ENCODE measurements at regions not wholly inside any gene's neighbourhood (a gene's known extent, or its start where the extent isn't known, plus 50 kb on each side); places are given as distances from the start of the nearest gene placed in this dataset.
"Not testable (repeated sequence)": the region's sequence is repeated elsewhere in the genome, so short reads cannot be mapped to it uniquely, and the experiment has no call there.

DNA sequence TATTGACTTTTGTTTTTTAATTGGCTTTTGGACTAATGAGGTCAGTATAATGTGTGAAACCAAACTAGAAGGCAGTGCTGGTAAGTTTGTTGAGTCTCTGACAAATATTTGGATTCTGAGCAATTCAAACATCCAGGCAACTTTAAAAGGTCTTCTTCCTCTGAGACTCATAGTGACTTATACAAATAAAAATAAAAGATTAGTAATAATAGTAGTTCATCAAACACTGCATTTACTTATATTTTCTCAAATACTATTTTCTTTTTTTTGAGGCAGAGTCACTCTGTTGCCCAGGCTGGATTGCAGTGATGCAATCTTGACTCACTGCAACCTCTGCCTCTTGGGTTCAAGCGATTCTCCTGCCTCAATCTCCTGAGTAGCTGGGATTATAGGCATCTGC lies 337.9 kb downstream of the DAD1 start:
- DNase-seq (ENCODE audit: low read depth), result peak; percentile 16

DNA sequence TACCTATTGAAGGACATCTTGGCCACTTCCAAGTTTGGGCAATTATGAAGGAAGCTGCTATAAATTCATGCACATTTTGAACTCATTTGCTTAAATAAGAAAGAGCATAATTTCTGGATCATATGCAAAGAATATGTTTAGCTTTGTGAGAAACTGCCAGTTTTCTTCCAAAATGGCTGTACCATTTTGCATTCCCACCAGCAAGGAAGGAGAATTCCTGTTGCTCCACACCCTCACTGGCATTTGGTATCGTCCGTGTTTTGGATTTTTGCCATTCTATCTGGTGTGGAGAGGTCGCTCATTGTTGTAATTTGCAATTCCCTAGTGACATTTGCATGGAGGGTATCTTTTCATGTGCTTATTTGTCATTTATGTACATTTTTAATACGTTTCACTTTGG lies 339.3 kb downstream of the DAD1 start:
- DNase-seq (ENCODE audit: low read depth), result no peak

- no peak for DNase-seq (ENCODE audit: low read depth)
These were observed 344.9 kb downstream of the DAD1 start for GRCh38 chr14:22243971-22244581.

DNA sequence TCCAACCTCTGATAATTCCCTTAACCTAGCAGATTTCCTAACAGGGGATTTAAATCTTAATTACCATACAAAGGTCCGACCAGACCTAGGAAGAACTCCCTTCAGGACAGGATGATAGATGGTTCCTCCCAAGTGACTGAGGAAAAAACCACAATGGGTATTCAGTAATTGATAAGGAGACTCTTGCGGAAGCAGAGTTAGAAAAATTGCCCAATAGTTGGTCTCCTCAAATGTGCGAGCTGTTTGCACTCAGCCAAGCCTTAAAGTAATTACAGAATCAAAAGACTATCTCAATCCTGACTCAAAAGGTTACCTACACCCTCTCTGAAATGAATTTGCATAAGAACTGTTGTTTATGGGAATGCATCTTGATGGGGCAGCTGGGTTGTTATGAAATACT lies 350.7 kb downstream of the DAD1 start:
- DNase-seq (ENCODE audit: low read depth), result not testable (repeated sequence)

- no peak for DNase-seq (ENCODE audit: low read depth)
These were observed 355.6 kb downstream of the DAD1 start for GRCh38 chr14:22233377-22233776.

GRCh38 chr14:22232933-22233332 lies 356.1 kb downstream of the DAD1 start:
- no peak for DNase-seq (ENCODE audit: low read depth)

DNA sequence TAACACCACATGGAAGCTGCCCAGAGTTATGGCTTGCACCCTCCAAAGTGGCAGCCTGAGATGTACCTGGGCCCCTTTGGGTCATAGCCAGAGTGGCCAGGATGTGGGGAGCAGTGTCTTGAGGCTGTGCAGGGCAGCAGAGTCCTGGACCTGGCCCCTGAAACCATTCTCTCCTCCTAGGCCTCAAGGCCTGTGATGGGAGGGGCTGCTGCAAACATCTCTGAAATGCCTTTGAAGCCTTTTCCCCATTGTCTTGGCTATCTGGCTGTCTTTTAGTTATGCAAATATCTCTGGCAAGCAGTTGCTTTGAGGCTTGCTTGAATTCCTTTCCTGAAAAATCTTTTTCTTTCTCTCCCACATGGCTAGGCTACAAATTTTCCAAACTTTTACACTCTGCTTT lies 356.5 kb downstream of the DAD1 start:
- DNase-seq (ENCODE audit: low read depth), result no peak

GRCh38 chr14:22231018-22231417 lies 358.0 kb downstream of the DAD1 start:
- DNase-seq (ENCODE audit: low read depth), result no peak

GRCh38 chr14:22230517-22230916 lies 358.5 kb downstream of the DAD1 start:
- DNase-seq (ENCODE audit: low read depth), result no peak

DNA sequence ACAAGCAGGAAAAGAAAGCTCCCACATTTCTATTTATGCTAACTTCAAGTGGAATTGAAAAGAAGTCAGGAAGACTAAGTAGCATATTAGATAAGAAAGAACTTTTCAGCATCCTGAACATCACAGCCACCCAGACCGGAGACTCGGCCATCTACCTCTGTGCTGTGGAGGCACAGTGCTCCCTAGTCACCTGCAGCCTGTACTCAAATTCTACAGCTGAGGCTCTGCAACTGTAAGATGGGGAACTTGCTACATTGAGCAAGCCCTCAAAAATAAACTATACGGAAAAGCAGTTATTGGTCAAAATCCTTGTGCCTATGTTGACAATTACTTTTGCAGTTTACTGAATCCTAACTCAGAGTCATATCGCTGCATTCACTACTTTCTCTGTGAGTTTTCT lies 361.9 kb downstream of the DAD1 start:
- no peak for DNase-seq (ENCODE audit: low read depth)

DNA sequence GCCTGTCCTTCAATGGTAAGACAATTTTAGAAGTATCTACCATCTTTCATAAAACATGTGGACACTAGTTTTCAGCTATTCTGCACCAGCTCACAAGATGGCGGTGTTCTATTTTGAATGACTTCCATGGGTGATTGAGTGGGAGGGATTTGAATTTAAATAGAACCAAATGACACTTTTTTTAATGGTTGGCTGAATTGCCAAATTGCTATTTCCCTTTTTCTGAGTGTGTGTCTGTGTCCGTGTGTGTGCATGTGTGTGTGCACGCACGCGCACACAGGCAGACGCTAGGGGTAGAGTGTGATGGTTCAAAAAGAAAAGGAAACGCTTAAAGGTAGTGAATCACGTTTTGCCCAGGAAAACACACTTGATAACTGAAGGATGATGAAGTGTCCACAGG lies 362.6 kb downstream of the DAD1 start:
- DNase-seq (ENCODE audit: low read depth), result no peak

- no peak for DNase-seq (ENCODE audit: low read depth)
These were observed 363.4 kb downstream of the DAD1 start for GRCh38 chr14:22225516-22226140.

DNA sequence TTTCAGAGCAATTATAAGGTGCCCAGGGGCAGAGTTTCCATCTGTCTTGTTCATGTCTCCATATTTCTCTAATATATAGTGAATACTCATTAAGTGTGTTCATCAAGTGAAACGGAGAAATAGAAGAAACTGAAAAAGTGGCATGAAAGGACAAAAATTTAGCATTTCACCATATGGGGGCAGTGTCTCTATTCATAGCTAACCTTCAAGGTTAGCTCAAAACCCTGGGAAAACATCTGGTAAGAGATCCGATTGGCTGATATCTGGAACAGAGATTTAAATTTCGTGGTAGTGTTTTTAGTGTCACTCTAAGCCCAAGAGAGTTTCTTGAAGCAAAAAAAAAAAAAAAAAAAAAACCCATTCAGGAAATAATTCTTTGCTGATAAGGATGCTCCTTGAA lies 367.5 kb downstream of the DAD1 start:
- DNase-seq (ENCODE audit: low read depth), result peak; percentile 6

DNA sequence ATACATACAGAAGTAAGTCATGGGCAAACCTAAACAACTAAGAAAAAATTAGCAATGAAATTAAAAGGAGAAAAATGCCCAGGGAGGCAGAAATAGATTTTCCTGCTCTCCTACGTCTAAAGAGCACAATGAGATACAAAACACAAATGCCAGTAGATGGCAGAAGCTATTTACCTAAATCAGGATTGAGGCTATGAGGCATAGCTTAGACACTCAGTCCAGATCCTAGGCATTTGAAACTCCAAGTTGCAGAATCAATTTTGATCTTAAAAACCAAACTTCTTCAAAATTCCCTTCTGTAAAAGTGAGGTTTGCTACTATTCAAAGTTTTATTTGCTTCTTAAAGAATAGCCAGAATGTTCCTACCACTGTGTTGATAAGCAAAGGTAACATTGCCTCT lies 368.6 kb downstream of the DAD1 start:
- DNase-seq (ENCODE audit: low read depth), result peak; percentile 7

DNA sequence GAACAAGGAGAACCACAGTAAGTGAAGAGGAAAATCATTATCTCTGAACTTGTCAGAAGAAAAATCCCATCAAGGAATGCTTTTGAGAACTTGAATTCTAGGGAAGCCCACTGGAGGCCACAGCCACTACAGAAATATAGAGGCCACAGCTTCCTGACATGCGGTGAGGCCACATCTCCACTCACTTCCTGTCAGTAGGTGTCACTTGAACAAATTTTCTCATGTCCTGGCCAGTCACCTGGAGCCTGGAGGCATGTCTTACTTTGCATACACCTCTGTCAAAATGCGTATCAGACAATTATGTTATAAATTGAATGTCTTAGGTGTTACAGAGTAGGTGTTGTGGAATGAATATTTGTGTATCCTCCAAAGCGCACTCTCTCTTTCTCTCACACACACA lies 370.3 kb downstream of the DAD1 start:
- no peak for DNase-seq (ENCODE audit: low read depth)

GRCh38 chr14:22213120-22213519 lies 375.9 kb downstream of the DAD1 start:
- no peak for DNase-seq (ENCODE audit: low read depth)

DNA sequence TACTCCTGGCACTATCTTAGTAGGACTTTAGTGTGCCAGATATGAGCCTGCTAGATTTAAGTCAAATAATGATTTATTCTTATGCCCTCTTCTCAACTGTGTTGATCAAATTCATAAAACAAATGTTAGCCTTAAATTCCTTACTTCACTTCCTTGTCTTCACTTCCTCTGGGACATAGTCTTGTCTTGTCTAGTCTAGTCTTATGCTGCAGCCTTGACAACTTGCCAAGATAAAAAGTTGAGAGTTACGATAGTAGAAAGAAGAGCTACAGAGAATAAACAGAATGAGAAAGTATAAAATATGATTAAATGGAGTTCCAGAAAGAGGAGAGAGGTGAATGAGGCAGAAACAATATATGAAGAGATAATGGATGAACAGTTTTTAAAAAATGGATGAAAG lies 378.1 kb downstream of the DAD1 start:
- no peak for DNase-seq (ENCODE audit: low read depth)

- DNase-seq (ENCODE audit: low read depth), result no peak
These were observed 379.0 kb downstream of the DAD1 start for GRCh38 chr14:22210026-22210425.

DNA sequence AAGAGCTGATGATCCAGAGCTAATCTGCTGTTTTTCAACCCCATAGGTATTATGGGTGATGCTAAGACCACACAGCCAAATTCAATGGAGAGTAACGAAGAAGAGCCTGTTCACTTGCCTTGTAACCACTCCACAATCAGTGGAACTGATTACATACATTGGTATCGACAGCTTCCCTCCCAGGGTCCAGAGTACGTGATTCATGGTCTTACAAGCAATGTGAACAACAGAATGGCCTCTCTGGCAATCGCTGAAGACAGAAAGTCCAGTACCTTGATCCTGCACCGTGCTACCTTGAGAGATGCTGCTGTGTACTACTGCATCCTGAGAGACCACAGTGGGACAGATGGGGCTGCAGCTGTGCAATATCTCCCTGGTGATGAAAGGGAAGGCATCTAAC lies 386.0 kb downstream of the DAD1 start:
- DNase-seq (ENCODE audit: low read depth), result no peak

DNA sequence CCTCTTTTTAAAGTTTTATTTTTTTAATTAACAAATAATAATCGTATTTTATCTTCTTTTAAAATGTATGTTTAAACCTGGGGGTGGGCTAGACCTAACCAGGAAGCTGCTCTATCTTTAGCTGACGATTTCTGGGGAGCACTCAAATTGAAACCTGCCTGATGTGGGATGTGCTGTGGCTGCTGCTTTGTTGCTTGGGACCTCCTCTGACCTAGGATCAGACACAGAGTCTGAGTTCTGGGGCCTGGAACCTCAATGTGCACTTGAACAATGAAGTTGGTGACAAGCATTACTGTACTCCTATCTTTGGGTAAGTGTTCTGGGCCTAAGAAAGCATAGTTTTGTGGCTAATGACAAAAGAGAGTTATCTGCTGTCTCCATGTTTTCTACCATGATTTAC lies 386.7 kb downstream of the DAD1 start:
- no peak for DNase-seq (ENCODE audit: low read depth)

- peak; percentile 41 for DNase-seq (ENCODE audit: low read depth)
These were observed 387.9 kb downstream of the DAD1 start for GRCh38 chr14:22200977-22201605.

- not testable (repeated sequence) for DNase-seq (ENCODE audit: low read depth)
These were observed 388.9 kb downstream of the DAD1 start for GRCh38 chr14:22200131-22200530.

GRCh38 chr14:22194664-22195063 lies 394.4 kb downstream of the DAD1 start:
- no peak for DNase-seq (ENCODE audit: low read depth)
